Fibroblast of mammary gland (primary cell): ENCODE measurements at regions not wholly inside any gene's neighbourhood (a gene's known extent, or its start where the extent isn't known, plus 50 kb on each side); places are given as distances from the start of the nearest gene placed in this dataset.

Source experiments
- DNase-seq: peaks from one replicate; pipeline ENCODE4 v3.0.0-alpha.2; 2010; ENCODE audit warnings: low read depth
- H3K4me3 ChIP-seq: 2 replicates; pipeline ENCODE4 v1.5.1; 2011; ENCODE audit warnings: low read depth, mild to moderate bottlenecking, low read length, moderate library complexity; ENCODE audit not compliant: control insufficient read depth
- CTCF ChIP-seq: conservative IDR thresholded peaks from 2 replicates; pipeline ENCODE4 v1.5.1; 2011; ENCODE audit warnings: low read depth, low read length, inconsistent platforms; ENCODE audit not compliant: control insufficient read depth, insufficient read depth

GRCh38 chr1:166552706-166553105 is 286.6 kb upstream of the POGK start:
- no peak for TF ChIP-seq CTCF
- no peak for DNase-seq
- no peak overlapping the region for H3K4me3 ChIP-seq

- H3K4me3 ChIP-seq = no peak overlapping the region
- DNase-seq = no peak
- no peak for TF ChIP-seq CTCF
Observed at GRCh38 chr1:166570954-166571353, 268.3 kb upstream of the POGK start.

GRCh38 chr1:166573199-166573598 is 266.1 kb upstream of the POGK start:
- no peak for TF ChIP-seq CTCF
- H3K4me3 ChIP-seq = no peak overlapping the region
- no peak for DNase-seq

- no peak for TF ChIP-seq CTCF
- H3K4me3 ChIP-seq = no peak overlapping the region
- no peak for DNase-seq
Observed at GRCh38 chr1:166579557-166580501, 259.4 kb upstream of the POGK start.

GRCh38 chr1:166588741-166589140 is 250.5 kb upstream of the POGK start:
- TF ChIP-seq CTCF = no peak
- H3K4me3 ChIP-seq = no peak overlapping the region
- DNase-seq = no peak

GRCh38 chr1:166590161-166590560 is 249.1 kb upstream of the POGK start:
- no peak for DNase-seq
- no peak for TF ChIP-seq CTCF
- H3K4me3 ChIP-seq = no peak overlapping the region

- H3K4me3 ChIP-seq = no peak overlapping the region
- no peak for DNase-seq
- no peak for TF ChIP-seq CTCF
Observed at GRCh38 chr1:166594646-166595045, 244.6 kb upstream of the POGK start.
